ENCODE measurements at regions not wholly inside any gene's neighbourhood (a gene's known extent, or its start where the extent isn't known, plus 50 kb on each side); places are given as distances from the start of the nearest gene placed in this dataset.
"Not testable (repeated sequence)": the region's sequence is repeated elsewhere in the genome, so short reads cannot be mapped to it uniquely, and the experiment has no call there.

DNA sequence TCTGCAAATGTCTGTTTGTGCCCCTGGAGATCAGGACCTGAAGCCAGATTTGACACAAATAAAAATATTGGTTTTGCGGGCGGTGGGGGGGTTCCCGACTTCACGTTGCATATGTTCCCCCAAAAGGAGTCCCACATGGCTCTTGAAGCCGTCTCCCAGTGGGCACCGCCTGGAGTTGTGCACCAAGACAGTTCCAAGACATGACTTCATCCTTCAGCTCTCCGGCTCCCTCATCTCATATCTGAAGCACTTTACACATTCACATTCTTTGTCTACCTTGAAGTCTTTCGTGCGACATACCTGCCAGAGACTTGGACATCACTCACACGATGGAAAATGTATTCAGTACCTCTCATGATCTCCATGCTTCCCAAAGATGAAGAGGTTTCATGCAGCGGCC, 362.8 kb upstream of the FOXK1 start:
- no peak for DNase-seq (ENCODE audit: low read depth)

DNA sequence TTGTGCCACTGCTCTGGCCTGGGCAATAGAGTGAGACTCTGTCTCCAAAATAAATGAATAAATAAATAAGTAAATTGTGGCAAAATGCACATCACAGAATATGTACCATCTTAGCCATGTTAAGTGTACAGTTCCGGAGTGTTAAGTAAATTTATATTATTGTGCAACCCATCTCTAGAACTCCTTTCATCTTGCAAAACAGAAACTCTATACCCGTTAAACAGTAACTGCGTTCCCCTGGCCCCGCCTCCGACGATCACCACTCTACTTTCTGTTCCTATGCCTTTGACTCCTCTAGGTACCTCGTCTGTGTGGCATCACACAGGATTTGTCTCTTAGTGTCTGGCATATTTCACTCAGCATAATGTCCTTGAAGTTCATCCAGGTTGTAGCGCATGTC, 356.4 kb upstream of the FOXK1 start:
- no peak for DNase-seq (ENCODE audit: low read depth)

DNA sequence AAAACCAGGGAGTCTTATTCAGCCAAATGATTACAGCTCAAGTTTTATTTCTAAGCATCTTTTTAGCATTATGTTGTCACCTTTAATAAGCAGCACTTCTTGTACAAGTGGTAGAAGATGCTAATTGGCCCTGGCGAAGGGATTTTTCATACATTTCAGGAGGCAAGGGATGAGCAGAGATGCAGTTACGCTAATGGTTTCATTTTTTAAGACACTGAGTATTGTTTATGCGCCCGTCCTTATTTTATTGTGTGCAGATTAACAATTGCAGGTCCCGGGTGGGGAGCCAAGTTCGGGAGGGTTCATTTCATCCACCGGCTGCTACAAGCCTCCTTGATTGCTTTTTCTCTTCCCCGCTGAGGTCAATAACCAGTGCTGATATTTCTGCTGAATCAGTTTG, 350.4 kb upstream of the FOXK1 start:
- no peak for DNase-seq (ENCODE audit: low read depth)

DNA sequence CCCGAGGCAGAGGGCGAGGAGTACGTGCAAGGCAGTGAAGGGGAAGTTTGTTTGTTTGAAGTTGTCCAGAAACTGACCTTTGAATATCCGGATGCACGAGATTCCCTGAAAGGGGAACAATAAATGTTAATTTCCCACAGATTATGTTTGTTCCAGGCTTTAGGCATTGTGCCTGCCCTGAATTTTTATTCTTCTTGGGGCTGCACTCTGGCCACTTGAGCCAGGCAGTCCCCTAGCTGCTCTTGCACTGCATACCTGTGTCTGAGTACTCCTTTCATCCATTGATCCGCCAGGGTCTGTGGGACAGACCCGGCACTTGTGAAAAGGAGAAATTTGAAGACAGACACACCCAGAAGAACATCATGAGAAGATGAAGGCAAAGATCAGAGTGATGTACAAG, 343.5 kb upstream of the FOXK1 start:
- DNase-seq (ENCODE audit: low read depth) = no peak

DNA sequence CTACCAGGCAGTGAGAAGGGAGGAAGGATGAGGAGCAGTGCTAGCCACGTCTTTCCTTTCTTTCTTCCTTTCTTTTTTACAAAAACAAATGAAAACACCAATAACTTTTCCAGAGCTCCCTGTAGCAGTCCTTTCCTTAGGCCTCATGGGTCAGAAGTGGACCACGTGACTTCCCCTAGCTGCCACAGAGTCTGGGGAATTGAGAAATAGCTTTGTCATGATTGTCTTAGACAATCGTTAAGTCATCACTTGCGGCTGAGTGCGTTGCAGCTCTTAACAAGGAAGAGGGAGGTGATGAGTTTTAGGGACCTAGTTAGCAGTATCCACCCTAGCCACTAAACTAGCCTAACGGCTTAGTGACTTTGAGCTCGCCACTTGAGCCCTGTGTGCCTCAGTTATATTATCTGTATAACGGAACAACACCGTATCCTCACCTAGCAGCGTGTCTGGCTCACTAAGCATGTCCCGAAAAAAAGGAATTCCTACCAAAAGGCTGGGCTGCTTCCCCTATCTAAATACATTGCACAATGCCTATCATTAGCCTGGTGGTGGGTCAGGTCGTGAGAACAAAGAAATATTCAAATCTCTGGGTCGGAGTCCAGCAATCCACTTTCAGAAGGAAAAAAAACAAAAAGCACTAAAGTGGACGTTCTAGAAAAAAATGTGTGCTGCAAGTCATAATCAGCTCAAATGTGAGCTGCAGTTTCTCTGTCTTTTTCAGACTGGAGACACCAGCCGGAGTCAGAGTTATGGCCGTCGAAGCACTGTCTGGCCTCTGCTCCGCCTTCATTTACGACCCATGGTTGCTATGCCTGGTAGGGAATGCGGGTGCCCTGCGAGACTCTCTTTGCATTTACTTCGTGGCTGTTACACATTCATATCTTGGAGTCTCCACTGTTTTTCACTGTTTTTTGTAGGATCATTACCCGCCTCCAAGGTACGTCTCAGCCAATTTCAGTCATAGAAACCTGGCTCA, 338.5 kb upstream of the FOXK1 start:
- DNase-seq (ENCODE audit: low read depth) = no peak

DNA sequence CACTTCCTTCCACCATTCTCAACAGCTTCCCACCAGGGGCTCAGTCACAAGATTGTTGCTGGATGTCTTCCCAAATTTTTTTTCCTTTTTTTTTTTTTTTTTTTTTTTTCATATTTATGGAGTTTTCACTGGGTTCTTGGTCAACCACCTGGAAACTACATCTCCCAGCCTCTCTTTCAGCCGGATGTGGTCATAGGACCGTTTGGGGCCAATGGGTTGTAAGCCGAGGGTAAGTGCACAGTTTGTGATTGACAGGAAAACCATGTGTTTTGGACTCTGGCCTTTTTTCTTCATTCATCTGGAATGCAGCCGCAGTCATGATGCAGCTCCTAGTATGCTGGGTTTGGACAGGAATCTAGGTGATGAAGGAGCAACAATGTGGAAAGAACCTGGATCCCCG, 337.1 kb upstream of the FOXK1 start:
- DNase-seq (ENCODE audit: low read depth) = no peak

DNA sequence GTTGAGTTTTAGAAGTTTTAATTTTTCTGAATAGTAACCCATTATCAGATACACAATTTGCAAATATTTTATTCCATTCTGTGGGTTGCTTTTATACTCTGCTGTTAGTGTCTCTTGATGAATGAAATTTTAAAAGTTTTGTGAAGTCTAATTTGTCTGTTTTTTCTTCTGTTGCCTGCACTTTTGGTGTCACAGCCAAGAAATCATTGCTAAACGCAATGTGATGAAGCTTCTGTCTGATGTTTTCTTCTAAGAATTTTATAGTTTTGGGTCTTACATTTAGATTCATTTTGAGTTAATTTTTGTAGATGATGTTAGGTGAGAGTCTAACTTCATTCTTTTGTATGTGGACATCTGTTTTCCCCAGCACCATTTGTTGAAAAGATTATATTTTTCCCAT, 330.0 kb upstream of the FOXK1 start:
- no peak for DNase-seq (ENCODE audit: low read depth)

DNA sequence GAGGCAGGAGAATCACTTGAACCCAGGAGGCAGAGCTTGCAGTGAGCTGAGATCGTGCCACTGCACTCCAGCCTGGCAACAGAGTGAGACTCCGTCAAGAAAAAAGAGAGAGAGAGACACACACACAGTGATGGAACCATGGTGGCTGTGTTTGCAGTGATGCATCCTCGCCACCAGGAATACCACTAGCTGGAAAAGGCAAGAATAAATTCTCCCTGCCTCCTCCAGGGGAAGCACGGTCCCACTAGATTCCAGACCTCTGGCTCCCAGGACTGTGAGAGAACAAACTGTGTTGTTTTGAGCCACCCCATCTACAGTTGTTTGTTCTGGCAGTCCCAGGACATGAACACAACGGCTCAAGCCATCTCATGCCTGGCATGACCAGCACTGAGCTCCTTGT, 320.3 kb upstream of the FOXK1 start:
- DNase-seq (ENCODE audit: low read depth) = no peak

DNA sequence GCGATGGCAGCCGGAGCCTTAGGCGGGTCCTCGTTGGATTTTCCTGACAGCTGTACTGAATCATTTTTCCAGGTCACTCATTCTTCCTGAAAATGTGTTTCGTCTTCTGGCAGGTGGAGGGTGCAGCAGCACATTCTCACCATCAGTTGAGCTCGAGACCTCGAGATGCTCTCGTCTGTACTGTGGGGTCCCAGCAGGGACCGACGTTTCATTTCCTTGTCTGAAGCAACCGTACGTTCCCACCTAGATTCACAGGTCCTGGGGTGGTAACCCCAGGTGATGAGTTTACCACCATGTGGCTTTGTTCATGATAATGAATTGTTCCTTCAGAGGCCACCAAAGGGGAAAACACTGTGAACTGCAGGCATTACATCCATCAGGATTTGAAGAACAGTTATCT, 298.5 kb upstream of the FOXK1 start:
- no peak for DNase-seq (ENCODE audit: low read depth)

DNA sequence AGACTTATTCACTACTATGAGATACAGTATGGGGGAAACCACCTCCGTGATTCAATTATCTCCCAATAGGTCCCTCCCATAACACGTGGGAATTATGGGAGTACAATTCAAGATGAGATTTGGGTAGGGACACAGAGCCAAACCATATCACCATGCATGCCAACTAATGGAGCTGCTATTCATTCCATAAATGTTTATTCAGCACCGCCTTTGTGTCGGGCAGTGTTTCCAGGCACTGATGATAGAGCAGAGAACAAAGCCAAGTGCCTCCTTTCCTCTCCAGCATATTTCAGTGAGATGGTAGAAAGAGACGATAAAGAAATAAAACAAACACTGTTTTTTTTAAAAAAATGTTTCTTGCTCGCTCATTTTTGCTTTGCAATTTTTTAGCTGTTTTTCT, 295.9 kb upstream of the FOXK1 start:
- no peak for DNase-seq (ENCODE audit: low read depth)

DNA sequence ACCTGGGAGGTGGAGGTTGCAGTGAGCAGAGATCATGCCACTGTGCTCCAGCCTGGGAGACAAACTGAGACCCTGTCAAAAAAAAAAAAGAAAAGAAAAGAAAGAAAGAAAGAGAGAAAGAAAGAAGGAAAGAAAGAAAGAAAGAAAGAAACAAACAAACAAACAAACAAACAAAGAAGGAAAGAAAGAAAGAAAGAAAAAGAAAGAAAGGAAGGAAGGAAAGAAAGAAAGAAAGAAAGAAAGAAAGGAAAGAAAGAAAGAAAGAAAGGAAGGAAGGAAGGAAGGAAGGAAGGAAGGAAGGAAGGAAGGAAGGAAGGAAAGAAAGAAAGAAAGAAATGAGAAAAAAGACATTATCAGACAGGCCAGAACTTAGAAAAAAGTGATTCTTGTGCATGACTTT, 291.0 kb upstream of the FOXK1 start:
- not testable (repeated sequence) for DNase-seq (ENCODE audit: low read depth)

DNA sequence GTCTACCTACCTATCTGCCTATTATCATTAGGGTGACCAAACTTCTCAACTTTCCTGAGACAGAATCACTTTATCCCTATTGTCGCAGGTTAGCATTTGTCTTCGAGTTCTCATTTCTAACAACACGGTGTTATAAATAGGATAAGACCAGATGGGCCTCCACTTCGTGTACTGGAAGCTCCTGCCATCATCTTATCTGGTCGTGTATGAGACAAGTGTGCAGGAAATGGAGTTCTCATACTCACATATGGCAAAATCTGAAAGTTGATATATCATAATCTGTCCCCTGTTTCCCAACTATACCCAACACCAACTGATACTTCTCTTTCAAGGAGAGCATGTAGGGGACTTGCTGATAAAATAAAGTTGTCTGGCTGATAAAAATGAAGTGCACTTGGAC, 287.4 kb upstream of the FOXK1 start:
- no peak for DNase-seq (ENCODE audit: low read depth)

DNA sequence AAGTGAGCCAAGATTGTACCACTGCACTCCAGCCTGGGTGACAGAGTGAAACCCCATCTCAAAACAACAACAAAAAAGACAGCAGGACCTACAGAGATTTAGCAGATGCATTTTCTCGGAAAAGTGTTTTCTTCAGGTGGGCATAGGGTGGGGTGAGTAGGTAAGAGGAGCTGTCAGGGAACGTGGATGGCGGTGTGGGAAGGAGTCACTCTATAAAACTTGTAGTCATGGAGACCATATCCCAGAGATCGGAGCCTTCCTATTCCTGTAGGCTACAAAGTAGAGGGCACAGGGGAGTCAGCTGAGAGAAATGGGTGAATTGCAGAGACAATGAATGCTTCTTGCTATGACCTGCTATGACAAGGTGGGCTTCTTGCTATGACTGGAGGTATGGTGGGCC, 283.0 kb upstream of the FOXK1 start:
- DNase-seq (ENCODE audit: low read depth) = no peak

DNA sequence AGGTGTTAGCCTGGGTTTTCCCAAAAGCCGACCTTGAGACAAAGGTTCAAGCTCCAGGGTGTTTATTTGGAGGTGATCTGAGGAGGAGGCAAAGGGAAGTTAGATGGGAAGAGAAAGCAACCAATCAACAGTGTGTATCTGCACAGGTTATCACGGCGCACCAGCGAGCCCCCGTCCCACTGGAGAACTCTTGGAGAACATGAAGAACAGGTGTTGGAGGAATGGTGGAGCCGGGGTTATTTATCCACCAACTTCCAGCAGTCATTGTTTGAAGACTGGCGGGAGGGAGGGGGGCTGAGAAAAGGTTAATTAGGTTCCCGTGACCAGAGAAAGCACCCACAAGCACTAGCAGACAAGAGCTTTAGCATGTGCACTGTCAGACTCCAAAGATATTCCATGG, 282.5 kb upstream of the FOXK1 start:
- no peak for DNase-seq (ENCODE audit: low read depth)

DNA sequence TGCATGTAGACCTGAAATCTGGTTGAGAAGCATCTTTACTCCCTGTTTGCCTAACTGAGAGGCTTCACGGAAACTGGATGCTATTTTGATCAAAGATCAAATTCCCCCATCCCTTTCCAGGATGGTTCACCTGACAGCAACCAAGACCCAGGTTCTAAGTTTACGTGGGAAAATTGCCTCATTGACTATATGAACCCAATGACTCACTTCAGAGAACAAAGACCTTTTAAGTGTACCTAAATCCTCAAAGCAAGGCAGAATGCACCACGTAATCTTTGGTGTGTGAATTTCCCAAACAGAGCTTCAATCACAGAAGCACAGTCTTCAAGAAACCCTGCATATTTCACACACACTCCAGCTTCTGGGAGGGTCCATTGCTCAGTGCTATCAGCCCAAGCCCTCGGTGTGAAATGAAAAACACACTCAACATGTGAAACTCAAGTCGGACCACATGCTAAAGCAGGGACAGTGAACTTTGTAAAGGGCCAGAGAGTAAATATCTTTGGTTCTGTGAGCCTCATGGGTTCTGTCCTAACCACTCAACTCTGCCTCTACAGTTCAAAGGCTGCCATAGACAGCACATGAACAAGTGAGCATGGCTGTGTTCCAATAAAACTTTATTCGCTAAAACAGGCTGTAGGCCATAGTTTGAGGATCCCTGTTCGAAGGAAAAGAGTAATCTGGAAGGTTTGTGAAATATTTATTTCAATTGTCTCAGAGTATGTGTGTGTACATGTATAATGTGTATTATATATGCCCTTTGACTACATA, 275.6 kb upstream of the FOXK1 start:
- no peak for DNase-seq (ENCODE audit: low read depth)

DNA sequence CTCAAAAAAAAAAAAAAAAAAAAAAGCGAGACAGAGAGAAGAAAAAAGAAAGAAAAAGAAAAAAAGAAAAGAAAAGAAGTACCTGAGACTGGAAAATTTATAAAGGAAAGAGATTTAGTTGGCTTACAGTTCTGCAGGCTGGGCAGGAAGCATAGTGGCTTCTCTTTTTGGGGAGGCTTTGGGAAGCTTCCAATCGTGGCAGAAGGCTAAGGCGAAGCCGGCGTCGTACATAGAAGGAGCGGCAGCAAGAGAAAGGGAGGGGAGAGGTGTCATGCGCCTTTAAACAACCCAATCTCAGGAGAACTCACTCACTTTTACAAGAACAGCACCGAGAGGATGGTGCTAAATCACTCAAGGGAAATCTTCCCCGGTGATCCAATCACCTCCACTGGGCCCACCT, 272.1 kb upstream of the FOXK1 start:
- no peak for DNase-seq (ENCODE audit: low read depth)

DNA sequence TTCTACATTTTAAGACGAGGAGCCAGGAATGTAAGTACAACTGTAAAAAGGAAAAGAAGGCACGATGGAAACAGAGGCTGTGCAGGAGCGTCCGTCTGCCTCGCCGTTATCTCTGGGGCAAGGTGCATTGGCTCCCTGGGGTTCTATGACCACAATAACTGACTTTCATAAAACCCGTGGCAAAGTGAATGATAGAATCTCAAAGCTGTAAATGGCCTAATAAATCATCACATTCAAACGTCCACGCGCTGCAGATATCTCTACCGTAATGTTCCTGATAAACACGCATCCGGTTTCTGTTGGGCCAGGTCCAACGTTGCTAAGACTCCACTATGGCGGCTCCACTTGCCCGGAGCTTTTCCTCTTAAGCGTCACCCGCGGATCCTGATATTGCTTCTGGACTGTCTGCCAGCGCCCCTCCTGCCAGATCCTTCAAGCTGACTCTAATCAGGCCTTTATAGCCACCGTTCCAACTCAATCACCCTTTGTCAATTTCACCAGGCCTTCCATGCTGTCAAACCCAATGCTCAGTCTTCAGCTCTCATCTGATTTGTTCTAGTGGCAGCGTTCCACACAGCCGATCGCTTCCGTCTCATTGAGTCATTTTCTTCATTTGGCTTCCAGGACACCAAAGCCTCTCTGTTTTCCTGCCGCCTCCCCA, 265.6 kb upstream of the FOXK1 start:
- no peak for DNase-seq (ENCODE audit: low read depth)

DNA sequence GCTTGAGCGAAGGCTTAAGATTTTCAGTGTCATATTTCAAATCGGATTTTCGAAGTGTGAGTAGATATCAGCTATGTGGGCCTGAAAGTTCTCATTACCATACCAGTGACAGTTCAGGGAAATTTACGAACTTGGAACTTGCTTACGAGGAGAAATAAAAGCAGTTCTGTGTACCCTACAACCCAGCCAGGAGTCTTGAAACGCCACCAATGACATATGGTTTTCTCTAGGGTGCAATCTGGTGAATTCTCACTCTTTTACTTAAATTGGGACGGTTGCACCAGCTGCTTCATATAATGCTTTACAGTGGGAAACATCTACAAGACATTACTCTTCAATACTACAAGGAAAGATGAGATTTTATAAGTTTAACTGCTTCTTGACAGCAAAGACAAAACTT, 253.6 kb upstream of the FOXK1 start:
- no peak for DNase-seq (ENCODE audit: low read depth)

DNA sequence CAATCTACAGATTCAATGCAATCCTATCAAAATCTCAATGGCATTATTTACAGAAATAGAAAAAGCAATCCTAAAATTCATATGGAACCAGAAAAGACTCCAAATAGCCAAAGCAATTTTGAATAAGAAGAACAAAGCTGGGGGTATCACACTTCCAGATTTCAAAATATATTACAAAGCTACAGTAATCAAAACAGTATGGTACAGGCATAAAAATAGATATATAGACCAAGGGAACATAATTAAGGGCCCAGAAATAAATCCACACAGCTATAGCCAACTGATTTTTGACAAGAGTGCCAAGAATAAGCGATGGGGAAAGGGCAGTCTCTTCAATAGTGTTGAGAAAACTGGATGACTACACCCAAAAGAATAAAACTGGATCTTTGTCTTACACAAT, 251.9 kb upstream of the FOXK1 start:
- no peak for DNase-seq (ENCODE audit: low read depth)

DNA sequence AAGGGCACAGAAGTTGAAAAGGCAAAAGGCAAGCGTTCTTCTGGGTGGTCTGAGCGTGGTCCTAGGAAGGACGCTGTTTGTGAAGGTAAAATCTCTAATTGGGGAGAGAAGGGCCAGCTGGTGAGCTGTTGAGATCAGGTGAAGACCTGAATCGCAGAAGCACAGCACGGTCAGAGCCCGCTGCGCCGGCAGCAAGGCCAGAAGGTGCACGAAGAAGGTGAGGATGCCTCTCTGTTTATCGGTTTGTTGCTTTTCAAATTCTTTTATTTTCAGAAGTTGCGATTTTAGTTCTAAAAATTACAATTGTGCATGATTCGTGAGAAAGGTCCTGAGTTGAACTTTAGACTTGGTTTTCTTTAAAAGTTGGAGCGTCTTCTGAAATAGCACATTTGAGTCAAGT, 247.8 kb upstream of the FOXK1 start:
- no peak for DNase-seq (ENCODE audit: low read depth)

DNA sequence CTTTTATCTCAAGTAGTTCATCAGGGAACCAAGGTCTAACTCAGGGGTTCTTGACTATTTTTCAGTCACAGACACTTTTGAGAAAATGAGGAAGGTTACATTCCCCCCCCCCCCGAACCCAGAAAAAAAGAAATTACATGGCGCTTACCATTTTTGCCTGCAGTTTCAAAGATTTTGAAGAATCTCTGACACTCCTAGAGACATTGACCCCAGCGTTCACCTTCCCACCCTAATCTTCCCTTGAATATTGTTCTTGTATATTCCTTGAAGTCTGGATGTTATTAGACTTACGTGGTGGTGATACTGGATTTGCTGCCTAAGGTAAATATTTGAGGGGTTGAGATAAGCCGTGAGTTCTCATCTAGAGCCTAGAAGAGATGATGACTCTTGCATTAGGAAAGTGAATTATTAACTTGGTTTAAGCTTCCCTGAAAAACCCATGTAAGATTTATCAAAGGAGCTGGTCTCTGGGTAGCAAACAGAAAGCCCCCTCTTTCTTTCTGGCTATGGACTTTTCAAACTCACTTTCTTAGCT, 245.7 kb upstream of the FOXK1 start:
- no peak for DNase-seq (ENCODE audit: low read depth)

DNA sequence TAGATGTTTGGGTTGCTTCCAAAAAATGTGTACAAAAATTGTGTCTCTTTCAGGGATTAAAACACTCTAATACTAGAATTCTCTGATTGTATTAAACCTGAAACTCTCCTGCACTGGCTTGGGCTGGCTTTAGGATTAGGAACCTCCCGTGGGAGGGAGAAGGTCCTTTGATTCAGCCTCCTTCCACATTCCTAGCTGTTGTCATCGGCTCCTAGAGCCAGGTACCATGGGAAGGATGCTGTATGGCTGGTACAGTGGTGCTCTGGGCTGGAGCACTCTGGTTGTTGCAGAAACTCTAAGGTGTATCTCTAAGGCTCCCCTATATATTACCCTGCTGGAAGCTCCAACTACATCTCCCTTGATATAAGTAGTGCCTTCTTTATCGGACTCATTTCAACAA, 245.2 kb upstream of the FOXK1 start:
- DNase-seq (ENCODE audit: low read depth) = no peak

DNA sequence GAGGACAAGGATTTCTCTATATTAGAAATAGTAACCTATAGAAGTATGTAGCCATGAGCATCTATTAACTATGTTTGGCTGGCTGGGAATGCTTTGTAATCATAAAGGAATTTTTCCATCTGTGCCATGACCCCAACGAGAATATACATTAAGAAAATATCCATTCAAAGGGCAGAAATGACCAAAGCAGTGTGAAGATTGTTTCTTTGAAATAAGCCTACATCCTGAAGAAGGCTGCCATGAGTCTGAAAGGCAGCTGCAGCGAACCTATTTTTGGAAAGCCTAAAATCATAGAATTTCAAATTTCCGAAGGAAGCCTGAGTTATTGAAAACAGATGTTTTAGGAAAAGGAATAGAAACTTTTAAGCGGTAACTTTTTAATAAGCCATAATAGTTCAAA, 244.2 kb upstream of the FOXK1 start:
- DNase-seq (ENCODE audit: low read depth) = no peak
